ENCODE measurements at regions not wholly inside any gene's neighbourhood (a gene's known extent, or its start where the extent isn't known, plus 50 kb on each side); places are given as distances from the start of the nearest gene placed in this dataset.

- H3K4me1 ChIP-seq (ENCODE audit: control insufficient read depth in 4 of 4, insufficient read depth in 4 of 4, low read length in 3 of 4), result peaks cover 0 to 2% (median 0%) of the 10 kb centered on the region in 4 donors
- H3K9me3 ChIP-seq (ENCODE audit: control insufficient read depth in 4 of 4, low read length in 3 of 4), result no peaks in the 10 kb centered on the region
- TF ChIP-seq EGR1 (IDR thresholded peaks at IDR 0.05; ENCODE audit: low read depth in 2 of 2), result no peak
- TF ChIP-seq, protein P1, sequence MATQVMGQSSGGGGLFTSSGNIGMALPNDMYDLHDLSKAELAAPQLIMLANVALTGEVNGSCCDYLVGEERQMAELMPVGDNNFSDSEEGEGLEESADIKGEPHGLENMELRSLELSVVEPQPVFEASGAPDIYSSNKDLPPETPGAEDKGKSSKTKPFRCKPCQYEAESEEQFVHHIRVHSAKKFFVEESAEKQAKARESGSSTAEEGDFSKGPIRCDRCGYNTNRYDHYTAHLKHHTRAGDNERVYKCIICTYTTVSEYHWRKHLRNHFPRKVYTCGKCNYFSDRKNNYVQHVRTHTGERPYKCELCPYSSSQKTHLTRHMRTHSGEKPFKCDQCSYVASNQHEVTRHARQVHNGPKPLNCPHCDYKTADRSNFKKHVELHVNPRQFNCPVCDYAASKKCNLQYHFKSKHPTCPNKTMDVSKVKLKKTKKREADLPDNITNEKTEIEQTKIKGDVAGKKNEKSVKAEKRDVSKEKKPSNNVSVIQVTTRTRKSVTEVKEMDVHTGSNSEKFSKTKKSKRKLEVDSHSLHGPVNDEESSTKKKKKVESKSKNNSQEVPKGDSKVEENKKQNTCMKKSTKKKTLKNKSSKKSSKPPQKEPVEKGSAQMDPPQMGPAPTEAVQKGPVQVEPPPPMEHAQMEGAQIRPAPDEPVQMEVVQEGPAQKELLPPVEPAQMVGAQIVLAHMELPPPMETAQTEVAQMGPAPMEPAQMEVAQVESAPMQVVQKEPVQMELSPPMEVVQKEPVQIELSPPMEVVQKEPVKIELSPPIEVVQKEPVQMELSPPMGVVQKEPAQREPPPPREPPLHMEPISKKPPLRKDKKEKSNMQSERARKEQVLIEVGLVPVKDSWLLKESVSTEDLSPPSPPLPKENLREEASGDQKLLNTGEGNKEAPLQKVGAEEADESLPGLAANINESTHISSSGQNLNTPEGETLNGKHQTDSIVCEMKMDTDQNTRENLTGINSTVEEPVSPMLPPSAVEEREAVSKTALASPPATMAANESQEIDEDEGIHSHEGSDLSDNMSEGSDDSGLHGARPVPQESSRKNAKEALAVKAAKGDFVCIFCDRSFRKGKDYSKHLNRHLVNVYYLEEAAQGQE (IDR thresholded peaks at IDR 0.05), result no peak
- H3K4me3 ChIP-seq (ENCODE audit: low read depth in 1 of 3, low read length in 3 of 3), result no peak overlapping the region
- DNase-seq (ENCODE audit: low spot score), result no peak
- WGBS, result 65% methylated on average over 2 of the region's 2 CpGs
- H3K9ac ChIP-seq (ENCODE audit: low read depth in 1 of 2, low read length in 2 of 2), result no peak overlapping the region
- H3K36me3 ChIP-seq (ENCODE audit: control insufficient read depth in 4 of 4, insufficient read depth in 3 of 4, low read depth in 1 of 4, low read length in 3 of 4), result no peaks in the 10 kb centered on the region
- H3K27ac ChIP-seq (ENCODE audit: low read depth in 1 of 2, low read length in 2 of 2), result no peak overlapping the region
- H3K27me3 ChIP-seq (ENCODE audit: control insufficient read depth in 4 of 4, insufficient read depth in 4 of 4, low read length in 3 of 4), result no peaks in the 10 kb centered on the region
Measured at GRCh38 chr9:108138516-108138915, 648.9 kb upstream of the KLF4 start.

- H3K36me3 ChIP-seq (ENCODE audit: control insufficient read depth in 4 of 4, insufficient read depth in 3 of 4, low read depth in 1 of 4, low read length in 3 of 4), result no peaks in the 10 kb centered on the region
- no peaks in the 10 kb centered on the region for H3K9me3 ChIP-seq (ENCODE audit: control insufficient read depth in 4 of 4, low read length in 3 of 4)
- no peaks in the 10 kb centered on the region for H3K4me1 ChIP-seq (ENCODE audit: control insufficient read depth in 4 of 4, insufficient read depth in 4 of 4, low read length in 3 of 4)
- 84% methylated on average over 1 of the region's 1 CpG for WGBS
- no peak overlapping the region for H3K27ac ChIP-seq (ENCODE audit: low read depth in 1 of 2, low read length in 2 of 2)
- TF ChIP-seq, protein P1 (IDR thresholded peaks at IDR 0.05), result no peak
- TF ChIP-seq NR2F2 (IDR thresholded peaks at IDR 0.05) (no peak), RXRA (IDR thresholded peaks at IDR 0.05) (no peak), SP1 (IDR thresholded peaks at IDR 0.05) (no peak), YY1 (IDR thresholded peaks at IDR 0.05) (no peak)
- TF ChIP-seq, protein P2, sequence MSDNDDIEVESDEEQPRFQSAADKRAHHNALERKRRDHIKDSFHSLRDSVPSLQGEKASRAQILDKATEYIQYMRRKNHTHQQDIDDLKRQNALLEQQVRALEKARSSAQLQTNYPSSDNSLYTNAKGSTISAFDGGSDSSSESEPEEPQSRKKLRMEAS (IDR thresholded peaks at IDR 0.05), result no peak
- no peak for DNase-seq (ENCODE audit: low spot score)
- no peaks in the 10 kb centered on the region for H3K27me3 ChIP-seq (ENCODE audit: control insufficient read depth in 4 of 4, insufficient read depth in 4 of 4, low read length in 3 of 4)
- no peak overlapping the region for H3K4me3 ChIP-seq (ENCODE audit: low read depth in 1 of 3, low read length in 3 of 3)
- no peak overlapping the region for H3K9ac ChIP-seq (ENCODE audit: low read depth in 1 of 2, low read length in 2 of 2)
Measured at GRCh38 chr9:108136656-108137055, 647.1 kb upstream of the KLF4 start.

DNA sequence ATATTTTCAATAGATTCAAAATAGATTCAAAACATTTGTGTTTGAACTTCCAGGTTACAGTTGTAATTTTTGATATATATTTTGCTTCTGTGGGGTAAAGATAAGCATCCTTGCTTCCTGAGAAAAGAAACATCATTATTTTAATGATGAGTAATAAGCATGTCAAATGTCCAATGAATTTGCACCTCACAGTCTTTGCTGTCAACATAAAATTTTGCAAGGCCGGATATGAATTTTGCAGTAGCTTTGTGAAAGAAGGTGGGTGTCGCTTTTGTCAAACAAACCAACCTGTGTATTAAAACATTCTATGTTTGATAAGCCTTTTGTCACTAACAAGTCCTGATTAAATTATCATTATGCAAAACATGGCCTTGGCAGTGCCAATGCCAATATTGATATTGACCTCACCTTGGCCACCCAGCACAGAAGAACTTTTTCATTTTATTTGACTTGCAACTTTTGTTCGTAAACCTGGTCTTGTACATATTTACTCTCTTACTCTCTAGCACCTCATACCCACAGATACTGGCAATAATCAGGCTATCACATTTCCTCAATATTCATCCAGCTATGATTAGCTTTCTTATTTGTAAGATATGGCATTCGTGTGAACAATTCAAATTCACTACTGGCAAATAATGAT, 645.0 kb upstream of the KLF4 start:
- Histone ChIP-seq H3K4me3 (ENCODE audit: low read depth in 1 of 3, low read length in 3 of 3) (no peak overlapping the region), H3K4me1 (ENCODE audit: control insufficient read depth in 4 of 4, insufficient read depth in 4 of 4, low read length in 3 of 4) (no peaks in the 10 kb centered on the region), H3K9ac (ENCODE audit: low read depth in 1 of 2, low read length in 2 of 2) (no peak overlapping the region), H3K36me3 (ENCODE audit: control insufficient read depth in 4 of 4, insufficient read depth in 3 of 4, low read depth in 1 of 4, low read length in 3 of 4) (no peaks in the 10 kb centered on the region), H3K27me3 (ENCODE audit: control insufficient read depth in 4 of 4, insufficient read depth in 4 of 4, low read length in 3 of 4) (no peaks in the 10 kb centered on the region), H3K9me3 (ENCODE audit: control insufficient read depth in 4 of 4, low read length in 3 of 4) (no peaks in the 10 kb centered on the region), H3K27ac (ENCODE audit: low read depth in 1 of 2, low read length in 2 of 2) (no peak overlapping the region)
- DNase-seq (ENCODE audit: low spot score), result no peak
- 64% methylated on average over 4 of the region's 4 CpGs for WGBS
- TF ChIP-seq HNF4A (conservative IDR thresholded peaks at IDR 0.05), result no peak
- TF ChIP-seq, protein P2 (IDR thresholded peaks at IDR 0.05), result no peak
- TF ChIP-seq, protein P3, sequence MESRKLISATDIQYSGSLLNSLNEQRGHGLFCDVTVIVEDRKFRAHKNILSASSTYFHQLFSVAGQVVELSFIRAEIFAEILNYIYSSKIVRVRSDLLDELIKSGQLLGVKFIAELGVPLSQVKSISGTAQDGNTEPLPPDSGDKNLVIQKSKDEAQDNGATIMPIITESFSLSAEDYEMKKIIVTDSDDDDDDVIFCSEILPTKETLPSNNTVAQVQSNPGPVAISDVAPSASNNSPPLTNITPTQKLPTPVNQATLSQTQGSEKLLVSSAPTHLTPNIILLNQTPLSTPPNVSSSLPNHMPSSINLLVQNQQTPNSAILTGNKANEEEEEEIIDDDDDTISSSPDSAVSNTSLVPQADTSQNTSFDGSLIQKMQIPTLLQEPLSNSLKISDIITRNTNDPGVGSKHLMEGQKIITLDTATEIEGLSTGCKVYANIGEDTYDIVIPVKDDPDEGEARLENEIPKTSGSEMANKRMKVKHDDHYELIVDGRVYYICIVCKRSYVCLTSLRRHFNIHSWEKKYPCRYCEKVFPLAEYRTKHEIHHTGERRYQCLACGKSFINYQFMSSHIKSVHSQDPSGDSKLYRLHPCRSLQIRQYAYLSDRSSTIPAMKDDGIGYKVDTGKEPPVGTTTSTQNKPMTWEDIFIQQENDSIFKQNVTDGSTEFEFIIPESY (IDR thresholded peaks at IDR 0.05), result no peak
